ENCODE measurements at regions not wholly inside any gene's neighbourhood (a gene's known extent, or its start where the extent isn't known, plus 50 kb on each side); places are given as distances from the start of the nearest gene placed in this dataset.

DNA sequence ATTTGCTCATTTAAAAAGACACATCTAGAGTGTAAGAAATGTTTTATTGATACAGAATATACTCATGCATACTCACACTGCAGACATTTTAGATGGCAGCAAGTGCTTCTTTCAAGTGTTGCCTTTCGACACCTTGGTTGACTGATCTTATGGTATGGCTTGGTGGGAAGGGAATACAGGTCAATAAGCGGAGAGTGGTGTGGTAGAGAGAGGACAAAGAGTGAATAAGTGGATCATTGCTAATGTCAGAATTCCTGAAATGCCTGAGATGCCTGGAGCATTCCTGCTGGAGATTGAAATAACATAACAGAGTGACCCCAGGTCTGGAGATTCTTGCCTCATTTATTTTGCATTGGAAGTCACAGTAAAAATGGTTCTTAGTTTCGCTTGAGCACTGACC lies 76.7 kb downstream of the RND3 start:
- H3K4me3 ChIP-seq, result no peak overlapping the region
- TF ChIP-seq POLR2AphosphoS5 (IDR thresholded peaks at IDR 0.05), result no peak
- TF ChIP-seq, protein P1, sequence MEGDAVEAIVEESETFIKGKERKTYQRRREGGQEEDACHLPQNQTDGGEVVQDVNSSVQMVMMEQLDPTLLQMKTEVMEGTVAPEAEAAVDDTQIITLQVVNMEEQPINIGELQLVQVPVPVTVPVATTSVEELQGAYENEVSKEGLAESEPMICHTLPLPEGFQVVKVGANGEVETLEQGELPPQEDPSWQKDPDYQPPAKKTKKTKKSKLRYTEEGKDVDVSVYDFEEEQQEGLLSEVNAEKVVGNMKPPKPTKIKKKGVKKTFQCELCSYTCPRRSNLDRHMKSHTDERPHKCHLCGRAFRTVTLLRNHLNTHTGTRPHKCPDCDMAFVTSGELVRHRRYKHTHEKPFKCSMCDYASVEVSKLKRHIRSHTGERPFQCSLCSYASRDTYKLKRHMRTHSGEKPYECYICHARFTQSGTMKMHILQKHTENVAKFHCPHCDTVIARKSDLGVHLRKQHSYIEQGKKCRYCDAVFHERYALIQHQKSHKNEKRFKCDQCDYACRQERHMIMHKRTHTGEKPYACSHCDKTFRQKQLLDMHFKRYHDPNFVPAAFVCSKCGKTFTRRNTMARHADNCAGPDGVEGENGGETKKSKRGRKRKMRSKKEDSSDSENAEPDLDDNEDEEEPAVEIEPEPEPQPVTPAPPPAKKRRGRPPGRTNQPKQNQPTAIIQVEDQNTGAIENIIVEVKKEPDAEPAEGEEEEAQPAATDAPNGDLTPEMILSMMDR (IDR thresholded peaks at IDR 0.05), result no peak
- TF ChIP-seq EP300 (IDR thresholded peaks at IDR 0.05; ENCODE audit: low read depth), result no peak
- no peak for TF ChIP-seq POLR2A (IDR thresholded peaks at IDR 0.05)
- H3K27ac ChIP-seq, result no peak overlapping the region
- H3K9me3 ChIP-seq, result no peaks in the 10 kb centered on the region
- no peaks in the 10 kb centered on the region for H3K4me1 ChIP-seq
- no peaks in the 10 kb centered on the region for H3K27me3 ChIP-seq
- intact Hi-C loops (cut with DNase I; ENCODE audit: low total_unique reads) (no loop called here), in situ Hi-C loops (cut with MboI; ENCODE audit: low pct_ligation_motif_present in 1 of 4, low pct_unique_long_range_greater_than_20kb in 1 of 4, low sequenced_read_pairs in 3 of 4) (no loop called here)
- H3K36me3 ChIP-seq, result no peaks in the 10 kb centered on the region
- no peak for DNase-seq
- WGBS, 2 donors (ENCODE audit: low coverage in 1 of 2), result 86 to 90% methylated on average over 3 of the region's 3 CpGs

DNA sequence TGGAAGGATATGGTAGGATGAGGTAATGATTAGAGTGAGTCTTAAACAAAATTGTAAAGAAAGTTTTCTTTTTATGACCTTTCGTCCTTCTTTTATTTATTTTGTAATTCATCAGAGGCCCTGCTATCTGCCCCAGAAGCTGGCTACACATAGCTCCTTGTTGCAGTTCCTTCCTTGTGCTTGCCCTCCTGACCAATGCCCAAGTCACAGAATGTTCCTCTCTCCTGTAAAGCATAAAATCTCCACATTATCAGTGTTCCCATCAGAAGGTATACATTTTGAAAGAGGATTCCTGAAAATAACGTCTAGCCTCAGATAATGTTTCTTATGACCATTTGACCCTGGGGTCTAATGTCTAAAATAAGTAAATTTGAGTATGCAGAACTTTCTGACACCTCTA lies 78.3 kb downstream of the RND3 start:
- no peaks in the 10 kb centered on the region for H3K9me3 ChIP-seq
- intact Hi-C loops (cut with DNase I; ENCODE audit: low total_unique reads), result no loop called here
- no peaks in the 10 kb centered on the region for H3K4me1 ChIP-seq
- no peak overlapping the region for H3K4me3 ChIP-seq
- TF ChIP-seq POLR2A (IDR thresholded peaks at IDR 0.05) (no peak), POLR2AphosphoS5 (IDR thresholded peaks at IDR 0.05) (no peak), EP300 (IDR thresholded peaks at IDR 0.05; ENCODE audit: low read depth) (no peak)
- TF ChIP-seq, protein P1 (IDR thresholded peaks at IDR 0.05), result no peak
- no peaks in the 10 kb centered on the region for H3K36me3 ChIP-seq
- no peak for DNase-seq
- H3K27ac ChIP-seq, result no peak overlapping the region
- no peaks in the 10 kb centered on the region for H3K27me3 ChIP-seq
- in situ Hi-C loops (cut with MboI; ENCODE audit: low pct_ligation_motif_present in 1 of 4, low pct_unique_long_range_greater_than_20kb in 1 of 4, low sequenced_read_pairs in 3 of 4), result no loop called here
- WGBS, 2 donors (ENCODE audit: low coverage in 1 of 2), result 57 to 62% methylated on average over 2 of the region's 2 CpGs

DNA sequence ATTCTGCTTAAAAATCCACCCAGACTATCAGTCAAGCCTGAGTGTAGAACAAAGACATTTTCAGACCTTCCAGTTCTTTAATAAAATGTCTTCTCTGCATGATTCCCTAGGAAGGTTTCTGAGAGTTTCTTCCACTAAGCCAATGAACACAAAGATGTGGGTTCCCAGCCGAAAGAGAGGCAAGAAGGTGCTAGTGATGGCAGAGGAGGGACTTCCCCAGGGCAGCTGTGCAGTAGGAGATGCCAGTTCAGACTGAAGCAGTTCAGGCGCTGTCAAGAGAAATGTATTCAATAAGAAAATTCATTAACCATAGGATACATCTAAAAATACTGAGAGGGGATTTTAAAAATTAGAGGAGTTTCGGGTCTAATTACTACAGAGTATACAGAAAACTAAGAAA lies 83.3 kb downstream of the RND3 start:
- Histone ChIP-seq H3K36me3 (no peaks in the 10 kb centered on the region), H3K27me3 (no peaks in the 10 kb centered on the region), H3K9me3 (no peaks in the 10 kb centered on the region), H3K27ac (no peak overlapping the region), H3K4me3 (no peak overlapping the region), H3K4me1 (no peaks in the 10 kb centered on the region)
- intact Hi-C loops (cut with DNase I; ENCODE audit: low total_unique reads) (no loop called here), in situ Hi-C loops (cut with MboI; ENCODE audit: low pct_ligation_motif_present in 1 of 4, low pct_unique_long_range_greater_than_20kb in 1 of 4, low sequenced_read_pairs in 3 of 4) (no loop called here)
- no peak for TF ChIP-seq POLR2AphosphoS5 (IDR thresholded peaks at IDR 0.05)
- no peak for TF ChIP-seq EP300 (IDR thresholded peaks at IDR 0.05; ENCODE audit: low read depth)
- TF ChIP-seq, protein P1 (IDR thresholded peaks at IDR 0.05), result no peak
- no peak for TF ChIP-seq POLR2A (IDR thresholded peaks at IDR 0.05)
- DNase-seq, result no peak
- WGBS, 2 donors (ENCODE audit: low coverage in 1 of 2), result 82 to 85% methylated on average over 3 of the region's 3 CpGs

DNA sequence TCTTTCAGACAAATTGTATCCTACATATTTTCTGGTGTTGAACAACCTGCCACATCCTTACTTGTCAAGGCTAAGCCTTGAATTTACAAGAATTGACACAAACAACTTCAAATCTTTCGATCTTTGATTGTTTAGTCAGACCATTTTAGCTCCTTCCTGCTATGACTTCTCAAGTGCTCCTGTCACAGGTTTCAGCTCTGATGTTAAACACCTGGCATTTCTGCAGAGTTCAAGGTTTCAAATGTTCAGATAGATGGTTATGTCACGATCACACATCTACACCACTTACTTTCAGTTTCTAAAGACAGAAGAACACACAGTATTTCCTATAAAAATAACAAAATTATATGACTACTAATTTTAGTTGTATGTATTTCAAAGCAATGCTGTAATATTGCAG lies 84.0 kb downstream of the RND3 start:
- no peak for DNase-seq
- intact Hi-C loops (cut with DNase I; ENCODE audit: low total_unique reads) (no loop called here), in situ Hi-C loops (cut with MboI; ENCODE audit: low pct_ligation_motif_present in 1 of 4, low pct_unique_long_range_greater_than_20kb in 1 of 4, low sequenced_read_pairs in 3 of 4) (no loop called here)
- TF ChIP-seq POLR2A (IDR thresholded peaks at IDR 0.05) (no peak), POLR2AphosphoS5 (IDR thresholded peaks at IDR 0.05) (no peak), EP300 (IDR thresholded peaks at IDR 0.05; ENCODE audit: low read depth) (no peak)
- TF ChIP-seq, protein P1 (IDR thresholded peaks at IDR 0.05), result no peak
- Histone ChIP-seq H3K27ac (no peak overlapping the region), H3K27me3 (no peaks in the 10 kb centered on the region), H3K36me3 (no peaks in the 10 kb centered on the region), H3K4me3 (no peak overlapping the region), H3K4me1 (no peaks in the 10 kb centered on the region), H3K9me3 (no peaks in the 10 kb centered on the region)
- WGBS, 2 donors (ENCODE audit: low coverage in 1 of 2), result 20 to 21% methylated on average over 2 of the region's 2 CpGs
